ENCODE measurements at regions not wholly inside any gene's neighbourhood (a gene's known extent, or its start where the extent isn't known, plus 50 kb on each side); places are given as distances from the start of the nearest gene placed in this dataset.

DNA sequence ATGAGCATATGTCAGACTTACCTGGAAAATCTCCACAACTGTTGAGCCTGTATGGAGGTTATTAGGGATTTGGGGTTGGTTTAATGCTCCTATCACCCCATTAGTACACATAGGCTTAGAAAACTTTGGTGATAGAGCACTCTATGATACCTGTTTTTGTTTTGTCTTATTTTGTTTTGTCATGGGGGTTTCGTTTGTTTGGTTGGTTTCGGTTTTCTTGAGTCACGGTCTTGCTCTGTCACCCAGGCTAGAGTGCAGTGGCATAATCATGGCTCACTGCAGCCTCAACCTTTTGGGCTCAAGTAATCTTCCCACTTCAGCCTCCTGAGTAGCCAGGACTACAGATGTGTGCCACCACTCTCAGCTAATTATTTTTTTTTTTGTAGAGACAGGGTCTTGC, 70.0 kb downstream of the MZT1 start:
- H3K4me3 ChIP-seq (ENCODE audit: low read depth, low read length), result no peak overlapping the region
- DNase-seq (ENCODE audit: low read depth), result no peak
- TF ChIP-seq, protein P1, sequence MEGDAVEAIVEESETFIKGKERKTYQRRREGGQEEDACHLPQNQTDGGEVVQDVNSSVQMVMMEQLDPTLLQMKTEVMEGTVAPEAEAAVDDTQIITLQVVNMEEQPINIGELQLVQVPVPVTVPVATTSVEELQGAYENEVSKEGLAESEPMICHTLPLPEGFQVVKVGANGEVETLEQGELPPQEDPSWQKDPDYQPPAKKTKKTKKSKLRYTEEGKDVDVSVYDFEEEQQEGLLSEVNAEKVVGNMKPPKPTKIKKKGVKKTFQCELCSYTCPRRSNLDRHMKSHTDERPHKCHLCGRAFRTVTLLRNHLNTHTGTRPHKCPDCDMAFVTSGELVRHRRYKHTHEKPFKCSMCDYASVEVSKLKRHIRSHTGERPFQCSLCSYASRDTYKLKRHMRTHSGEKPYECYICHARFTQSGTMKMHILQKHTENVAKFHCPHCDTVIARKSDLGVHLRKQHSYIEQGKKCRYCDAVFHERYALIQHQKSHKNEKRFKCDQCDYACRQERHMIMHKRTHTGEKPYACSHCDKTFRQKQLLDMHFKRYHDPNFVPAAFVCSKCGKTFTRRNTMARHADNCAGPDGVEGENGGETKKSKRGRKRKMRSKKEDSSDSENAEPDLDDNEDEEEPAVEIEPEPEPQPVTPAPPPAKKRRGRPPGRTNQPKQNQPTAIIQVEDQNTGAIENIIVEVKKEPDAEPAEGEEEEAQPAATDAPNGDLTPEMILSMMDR (IDR thresholded peaks at IDR 0.05; ENCODE audit: insufficient read depth, low read depth, low read length, missing control alignments), result no peak

DNA sequence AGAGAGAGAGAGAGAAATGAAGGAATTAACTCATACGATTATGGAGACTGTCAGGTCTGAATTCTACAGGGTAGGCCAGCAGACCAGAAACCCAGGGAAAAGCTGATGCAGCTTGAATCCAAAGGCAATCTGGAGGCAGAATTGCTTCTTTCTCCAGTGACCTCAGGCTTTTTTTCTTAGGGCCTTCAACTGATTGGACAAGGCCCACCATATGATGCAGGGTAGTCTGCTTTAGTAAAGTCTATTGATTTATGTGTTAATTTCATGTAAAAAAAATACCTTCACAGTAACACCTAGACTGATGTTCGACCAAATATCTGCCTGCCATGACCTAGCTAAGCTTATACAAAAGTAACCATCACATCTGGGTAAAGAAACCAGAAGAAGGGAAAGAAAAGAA, 71.1 kb downstream of the MZT1 start:
- no peak overlapping the region for H3K4me3 ChIP-seq (ENCODE audit: low read depth, low read length)
- DNase-seq (ENCODE audit: low read depth), result no peak
- TF ChIP-seq, protein P1 (IDR thresholded peaks at IDR 0.05; ENCODE audit: insufficient read depth, low read depth, low read length, missing control alignments), result no peak

DNA sequence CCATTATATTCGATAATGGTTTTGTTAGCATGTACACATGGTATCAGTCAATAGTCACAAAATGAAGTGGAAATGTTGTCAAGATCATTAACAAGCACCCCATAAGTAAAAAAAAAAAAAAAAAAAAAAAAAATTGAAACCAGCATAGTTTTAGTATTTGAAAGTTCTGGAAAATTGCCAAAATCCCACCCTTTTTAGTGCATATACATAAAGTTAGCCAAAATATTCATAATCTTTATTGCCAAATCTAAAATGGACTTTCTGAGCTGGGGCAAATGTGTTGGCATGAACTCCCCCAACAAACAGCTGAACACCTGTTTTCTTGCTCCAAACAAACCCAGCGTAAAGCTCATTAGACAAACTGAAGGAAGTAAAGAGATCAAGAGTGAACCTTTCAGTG, 73.9 kb downstream of the MZT1 start:
- TF ChIP-seq, protein P1 (IDR thresholded peaks at IDR 0.05; ENCODE audit: insufficient read depth, low read depth, low read length, missing control alignments), result no peak
- no peak overlapping the region for H3K4me3 ChIP-seq (ENCODE audit: low read depth, low read length)
- DNase-seq (ENCODE audit: low read depth), result no peak

DNA sequence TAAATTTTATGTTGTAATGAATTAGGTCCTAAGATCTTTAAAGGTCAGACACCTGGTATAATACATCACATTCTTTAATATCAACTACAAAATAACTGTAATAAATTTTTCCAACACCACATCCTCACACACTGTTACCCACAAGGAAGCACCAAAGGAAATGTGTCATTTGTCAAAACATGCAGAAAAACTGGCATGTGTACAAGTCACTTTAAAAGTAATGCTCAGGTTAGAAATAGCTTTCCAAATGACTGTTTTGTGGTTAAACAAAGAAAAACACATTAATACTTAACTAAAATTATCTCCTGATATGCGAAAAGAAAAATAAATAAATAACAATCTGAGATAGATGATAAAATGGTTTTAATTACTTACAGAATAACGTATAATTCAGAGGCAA, 74.7 kb downstream of the MZT1 start:
- DNase-seq (ENCODE audit: low read depth), result no peak
- no peak overlapping the region for H3K4me3 ChIP-seq (ENCODE audit: low read depth, low read length)
- TF ChIP-seq, protein P1 (IDR thresholded peaks at IDR 0.05; ENCODE audit: insufficient read depth, low read depth, low read length, missing control alignments), result no peak

DNA sequence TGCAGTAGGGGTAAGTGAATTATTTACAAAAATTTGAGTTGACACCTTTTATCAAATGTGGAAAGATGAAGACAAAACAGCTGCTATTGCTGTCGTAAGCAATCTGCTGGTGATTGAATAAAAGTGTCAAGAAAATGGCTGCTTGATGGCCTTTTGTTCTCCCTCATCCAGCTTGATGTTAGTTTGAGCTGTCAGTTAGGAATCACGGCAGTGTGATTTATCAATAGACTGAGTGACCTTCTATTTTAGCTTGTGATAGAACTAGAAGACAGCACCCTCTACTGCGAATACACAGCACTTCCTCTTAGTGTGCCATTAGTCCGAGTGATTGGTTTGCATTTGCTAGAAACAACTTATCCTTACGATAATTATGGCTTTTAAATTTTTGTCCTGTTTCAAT, 76.3 kb downstream of the MZT1 start:
- TF ChIP-seq, protein P1 (IDR thresholded peaks at IDR 0.05; ENCODE audit: insufficient read depth, low read depth, low read length, missing control alignments), result no peak
- no peak for DNase-seq (ENCODE audit: low read depth)

DNA sequence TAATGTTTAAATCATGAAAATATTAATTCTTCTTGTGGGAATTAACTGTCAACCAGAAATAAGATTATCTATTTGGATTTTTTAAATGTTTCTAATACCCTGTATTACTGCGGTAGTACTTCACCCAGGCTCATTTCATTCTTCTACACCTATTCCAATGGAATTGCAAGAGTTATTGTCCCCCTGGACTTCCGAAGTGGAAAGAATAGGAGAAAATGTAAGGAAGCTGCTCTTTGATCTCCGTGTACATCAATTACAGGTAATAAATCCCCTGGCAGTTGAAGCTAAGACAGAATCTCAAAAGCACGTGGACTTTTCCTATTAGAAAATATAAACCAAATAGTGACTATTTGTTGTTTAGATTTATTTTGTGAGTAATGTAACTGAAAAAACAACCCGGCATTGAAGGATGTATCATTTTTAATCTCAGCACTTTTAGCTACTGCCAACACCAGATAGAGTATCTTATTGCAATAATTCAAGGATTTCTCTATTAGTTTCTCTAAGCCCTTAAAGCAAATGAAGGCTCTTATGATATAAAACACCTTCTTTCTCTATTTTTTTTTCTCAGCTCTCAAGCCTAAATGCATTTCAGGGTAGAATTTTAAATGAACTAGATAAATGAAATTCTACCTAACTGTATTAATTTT, 77.3 kb downstream of the MZT1 start:
- no peak for DNase-seq (ENCODE audit: low read depth)
- TF ChIP-seq, protein P1 (IDR thresholded peaks at IDR 0.05; ENCODE audit: insufficient read depth, low read depth, low read length, missing control alignments), result no peak
- H3K4me3 ChIP-seq (ENCODE audit: low read depth, low read length), result no peak overlapping the region

More for the DNA sequence above, 76.3 kb downstream of the MZT1 start:
- no peak overlapping the region for H3K4me3 ChIP-seq (ENCODE audit: low read depth, low read length)

DNA sequence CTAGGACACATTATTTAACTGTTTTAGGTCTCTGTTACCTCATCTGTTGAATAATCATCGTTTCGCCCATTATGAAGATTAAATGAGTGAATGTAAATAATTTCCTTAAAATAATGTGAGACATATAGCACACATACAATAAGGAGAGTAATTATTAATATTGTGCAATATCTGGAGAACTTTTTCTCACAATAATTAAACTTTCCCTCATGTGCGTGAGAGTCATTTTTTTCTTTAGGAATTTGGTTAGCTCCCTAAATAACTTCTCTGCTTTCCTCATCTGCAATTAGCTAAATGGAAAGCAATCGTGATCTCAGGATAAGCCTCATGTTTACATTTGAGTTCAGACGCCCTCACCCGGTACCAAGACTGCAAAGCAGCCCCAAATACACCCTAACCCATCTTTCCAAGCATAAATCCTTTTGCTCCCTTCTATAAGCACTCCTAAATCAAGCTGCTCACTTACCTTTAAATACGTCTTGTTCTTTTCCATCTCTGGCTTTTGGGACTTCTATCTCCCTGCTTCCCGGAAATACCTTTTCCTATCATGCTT, 78.8 kb downstream of the MZT1 start:
- no peak overlapping the region for H3K4me3 ChIP-seq (ENCODE audit: low read depth, low read length)
- TF ChIP-seq, protein P1 (IDR thresholded peaks at IDR 0.05; ENCODE audit: insufficient read depth, low read depth, low read length, missing control alignments), result no peak
- no peak for DNase-seq (ENCODE audit: low read depth)

All from GM12865 (cell line).